CD14-positive monocyte (primary cell): ENCODE measurements at regions not wholly inside any gene's neighbourhood (a gene's known extent, or its start where the extent isn't known, plus 50 kb on each side); places are given as distances from the start of the nearest gene placed in this dataset.

Experiments
- DNase-seq, 3 donors: peaks; one replicate each; pipeline ENCODE4 v3.0.0-alpha.2; 2011 to 2022
- H2AFZ ChIP-seq: 2 replicates; pipeline ENCODE4 v1.6.0; 2012; ENCODE audit warnings: mild to moderate bottlenecking, low read depth, low read length, inconsistent platforms; ENCODE audit not compliant: insufficient read depth, poor library complexity, severe bottlenecking
- H3K27ac ChIP-seq, 2 donors: 1 replicate in 1 of 2; 2 replicates in 1 of 2; pipeline ENCODE4 v1.5.1; 2012 to 2013; ENCODE audit warnings: low read length in 2 of 2, control low read depth in 1 of 2, inconsistent platforms in 1 of 2, low read depth in 1 of 2, mild to moderate bottlenecking in 1 of 2
- H3K27me3 ChIP-seq, 2 donors: one replicate each; pipeline versions ENCODE4 v1.6.0 to v1.6.1; 2011 to 2013; ENCODE audit warnings: low read length in 2 of 2; ENCODE audit not compliant: control insufficient read depth in 2 of 2, insufficient read depth in 2 of 2
- H3K36me3 ChIP-seq, 2 donors: replicated peaks in 1 of 2; 1 replicate in 1 of 2; 2 replicates in 1 of 2; pipeline versions ENCODE4 v1.5.1 to v1.6.1; 2012 to 2013; ENCODE audit warnings: low read length in 2 of 2, control low read depth in 1 of 2, inconsistent platforms in 1 of 2, mild to moderate bottlenecking in 1 of 2; ENCODE audit not compliant: insufficient read depth in 2 of 2, control insufficient read depth in 1 of 2
- H3K4me1 ChIP-seq, 2 donors: 1 replicate in 1 of 2; 2 replicates in 1 of 2; pipeline versions ENCODE4 v1.5.1 to v1.6.1; 2012 to 2013; ENCODE audit warnings: low read length in 2 of 2, control low read depth in 1 of 2, inconsistent platforms in 1 of 2, mild to moderate bottlenecking in 1 of 2, moderate library complexity in 1 of 2; ENCODE audit not compliant: insufficient read depth in 2 of 2, control insufficient read depth in 1 of 2
- H3K4me2 ChIP-seq: replicated peaks from 2 replicates; pipeline ENCODE3; 2012; ENCODE audit warnings: low read length, moderate library complexity, mild to moderate bottlenecking; ENCODE audit not compliant: poor library complexity, severe bottlenecking; ENCODE audit errors: extremely low read depth
- H3K4me3 ChIP-seq, 3 experiments: fragments of 200-600 bp in 1 of 3; sonication (generic) in 1 of 3; replicated peaks in 1 of 3; 1 replicate in 2 of 3; 2 replicates in 1 of 3; pipeline ENCODE4 v1.5.1; 2011 to 2013; ENCODE audit warnings: low read length in 3 of 3, mild to moderate bottlenecking in 3 of 3, control low read depth in 2 of 3, low read depth in 2 of 3, inconsistent platforms in 1 of 3, moderate library complexity in 1 of 3
- H3K79me2 ChIP-seq: 2 replicates; pipeline ENCODE4 v1.6.0; 2012; ENCODE audit warnings: mild to moderate bottlenecking, control low read depth, inconsistent platforms, low read length, moderate library complexity; ENCODE audit not compliant: insufficient read depth
- H3K9ac ChIP-seq: 2 replicates; pipeline ENCODE4 v1.6.0; 2017; ENCODE audit warnings: low read length, mild to moderate bottlenecking; ENCODE audit not compliant: insufficient read depth, poor library complexity, severe bottlenecking
- H3K9me3 ChIP-seq, 2 donors: replicated peaks in 1 of 2; 1 replicate in 1 of 2; 2 replicates in 1 of 2; pipeline versions ENCODE4 v1.5.1 to v1.6.1; 2012 to 2013; ENCODE audit warnings: low read length in 2 of 2, control low read depth in 1 of 2; ENCODE audit not compliant: control insufficient read depth in 1 of 2, insufficient read depth in 1 of 2
- H4K20me1 ChIP-seq: 2 replicates; pipeline ENCODE4 v1.6.0; 2012; ENCODE audit warnings: mild to moderate bottlenecking, low read length, control low read depth, moderate library complexity; ENCODE audit not compliant: insufficient read depth
- H3K27ac Mint-ChIP-seq, 7 donors: one replicate each; pipeline ENCODE4 v1.8.0; 2020; ENCODE audit warnings: mild to moderate bottlenecking in 7 of 7, mixed read lengths in 7 of 7, moderate library complexity in 6 of 7, inconsistent platforms in 2 of 7
- H3K27me3 Mint-ChIP-seq, 3 donors: one replicate each; pipeline ENCODE4 v1.8.0; 2021 to 2022; ENCODE audit warnings: low read depth in 3 of 3, mild to moderate bottlenecking in 3 of 3, mixed read lengths in 3 of 3, moderate library complexity in 3 of 3, inconsistent platforms in 1 of 3
- H3K36me3 Mint-ChIP-seq, 2 donors: one replicate each; pipeline ENCODE4 v1.8.0; 2020; ENCODE audit warnings: mixed read lengths in 2 of 2, inconsistent platforms in 1 of 2, mild to moderate bottlenecking in 1 of 2
- H3K4me1 Mint-ChIP-seq: one replicate; pipeline ENCODE4 v1.8.0; 2020; ENCODE audit warnings: mild to moderate bottlenecking, mixed read lengths
- H3K4me3 Mint-ChIP-seq, 2 donors: one replicate each; pipeline ENCODE4 v1.8.0; 2020; ENCODE audit warnings: mild to moderate bottlenecking in 2 of 2, mixed read lengths in 2 of 2, moderate library complexity in 1 of 2
- H3K9me3 Mint-ChIP-seq, 7 donors: one replicate each; pipeline ENCODE4 v1.8.0; 2020 to 2022; ENCODE audit warnings: mixed read lengths in 7 of 7, mild to moderate bottlenecking in 6 of 7, moderate library complexity in 6 of 7, inconsistent platforms in 2 of 7
- CTCF ChIP-seq: fragments of 200-600 bp; IDR thresholded peaks from one replicate; pipeline ENCODE4 v1.8.0; 2022; ENCODE audit warnings: antibody characterized with exemption, mild to moderate bottlenecking
- WGBS: methylation state at CpG from one replicate; pipeline ENCODE4 v1.1.5; 2013; ENCODE audit warnings: missing lambda C conversion rate; ENCODE audit not compliant: insufficient coverage; 5-methylcytosine and 5-hydroxymethylcytosine counted together
- intact Hi-C, 2 donors: fragments of 100-400 bp; cut with micrococcal nuclease; formaldehyde crosslinking; loops; one replicate each; pipeline versions ENCODE4 v1.15.0 to v1.15.1; 2023

GRCh38 chr2:221125691-221126090, 446.4 kb downstream of the EPHA4 start:
- Histone ChIP-seq H4K20me1 (no peaks in the 10 kb centered on the region), H3K4me2 (no peak overlapping the region), H3K4me3 (no peak overlapping the region), H3K79me2 (no peaks in the 10 kb centered on the region), H3K9ac (no peak overlapping the region), H3K4me1 (no peaks in the 10 kb centered on the region), H2AFZ (no peak overlapping the region), H3K36me3 (no peaks in the 10 kb centered on the region), H3K27ac (no peak overlapping the region), H3K9me3 (peaks cover 5 to 8% of the 10 kb centered on the region in 2 donors), H3K27me3 (no peaks in the 10 kb centered on the region)
- no peak for DNase-seq
- Mint-ChIP-seq H3K4me3 (no peak overlapping the region), H3K4me1 (no peaks in the 10 kb centered on the region), H3K9me3 (peaks cover 7 to 16% (median 9%) of the 10 kb centered on the region in 7 donors), H3K36me3 (no peaks in the 10 kb centered on the region), H3K27ac (no peak overlapping the region), H3K27me3 (no peaks in the 10 kb centered on the region)
- WGBS, result no CpG with 5 or more reads among the region's 3 CpGs
- intact Hi-C loops, result no loop called here
- no peak for TF ChIP-seq CTCF

- H3K36me3 Mint-ChIP-seq, result no peaks in the 10 kb centered on the region
- no peaks in the 10 kb centered on the region for H3K4me1 Mint-ChIP-seq
- H3K9me3 ChIP-seq, result peaks cover 5 to 8% of the 10 kb centered on the region in 2 donors
- no peak for DNase-seq
- peaks cover 7 to 14% (median 9%) of the 10 kb centered on the region in 7 donors for H3K9me3 Mint-ChIP-seq
- H3K79me2 ChIP-seq, result no peaks in the 10 kb centered on the region
- H3K4me3 ChIP-seq, result no peak overlapping the region
- H3K4me1 ChIP-seq, result peaks cover 0 to 6% of the 10 kb centered on the region in 2 donors
- no peak overlapping the region for H3K4me2 ChIP-seq
- no peak overlapping the region for H3K9ac ChIP-seq
- no peak overlapping the region for H3K4me3 Mint-ChIP-seq
- H3K27ac Mint-ChIP-seq, result no peak overlapping the region
- no peak overlapping the region for H3K27ac ChIP-seq
- H2AFZ ChIP-seq, result no peak overlapping the region
- 100% methylated on average over 1 of the region's 1 CpG for WGBS
- H3K36me3 ChIP-seq, result no peaks in the 10 kb centered on the region
- no peaks in the 10 kb centered on the region for H3K27me3 Mint-ChIP-seq
- intact Hi-C loops, result no loop called here
- H3K27me3 ChIP-seq, result no peaks in the 10 kb centered on the region
- no peaks in the 10 kb centered on the region for H4K20me1 ChIP-seq
- TF ChIP-seq CTCF, result no peak
Observed at GRCh38 chr2:221129657-221130056, 442.4 kb downstream of the EPHA4 start.
